ENCODE measurements at regions not wholly inside any gene's neighbourhood (a gene's known extent, or its start where the extent isn't known, plus 50 kb on each side); places are given as distances from the start of the nearest gene placed in this dataset.

DNA sequence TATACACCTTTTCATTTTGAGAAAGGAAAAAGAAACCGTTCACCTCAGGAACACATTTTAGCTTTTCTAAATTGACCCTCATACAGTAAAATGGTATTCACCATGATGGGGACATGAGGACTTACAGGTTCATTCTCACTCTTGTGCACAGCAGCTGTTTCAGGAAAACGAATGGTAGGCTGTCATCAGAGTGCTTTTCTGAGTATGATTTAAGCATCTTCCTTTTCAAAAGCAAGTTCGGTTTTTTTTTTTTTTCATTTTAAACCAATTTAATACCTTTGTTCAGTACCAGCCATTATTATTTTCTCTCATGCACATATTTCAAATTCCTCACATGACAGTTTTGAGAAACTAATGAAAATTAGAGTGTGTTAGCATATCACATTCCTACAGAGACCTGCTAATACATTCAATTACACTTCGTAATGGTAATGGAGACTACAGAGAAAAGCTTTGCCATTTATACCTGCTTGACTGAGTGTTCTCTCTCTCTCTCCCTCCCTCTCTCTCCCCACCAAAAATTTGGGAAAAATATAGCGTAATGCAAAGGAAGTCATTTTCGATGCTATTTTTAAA lies 129.2 kb downstream of the SAMD5 start:
- Histone ChIP-seq H3K9me3 (no peaks in the 10 kb centered on the region), H3K4me3 (ENCODE audit: low read depth, low read length) (no peak overlapping the region), H3K36me3 (no peaks in the 10 kb centered on the region), H3K4me1 (no peaks in the 10 kb centered on the region), H3K27me3 (no peaks in the 10 kb centered on the region; the same call in 1 of the 2 replicates)
- TF ChIP-seq, protein P1, sequence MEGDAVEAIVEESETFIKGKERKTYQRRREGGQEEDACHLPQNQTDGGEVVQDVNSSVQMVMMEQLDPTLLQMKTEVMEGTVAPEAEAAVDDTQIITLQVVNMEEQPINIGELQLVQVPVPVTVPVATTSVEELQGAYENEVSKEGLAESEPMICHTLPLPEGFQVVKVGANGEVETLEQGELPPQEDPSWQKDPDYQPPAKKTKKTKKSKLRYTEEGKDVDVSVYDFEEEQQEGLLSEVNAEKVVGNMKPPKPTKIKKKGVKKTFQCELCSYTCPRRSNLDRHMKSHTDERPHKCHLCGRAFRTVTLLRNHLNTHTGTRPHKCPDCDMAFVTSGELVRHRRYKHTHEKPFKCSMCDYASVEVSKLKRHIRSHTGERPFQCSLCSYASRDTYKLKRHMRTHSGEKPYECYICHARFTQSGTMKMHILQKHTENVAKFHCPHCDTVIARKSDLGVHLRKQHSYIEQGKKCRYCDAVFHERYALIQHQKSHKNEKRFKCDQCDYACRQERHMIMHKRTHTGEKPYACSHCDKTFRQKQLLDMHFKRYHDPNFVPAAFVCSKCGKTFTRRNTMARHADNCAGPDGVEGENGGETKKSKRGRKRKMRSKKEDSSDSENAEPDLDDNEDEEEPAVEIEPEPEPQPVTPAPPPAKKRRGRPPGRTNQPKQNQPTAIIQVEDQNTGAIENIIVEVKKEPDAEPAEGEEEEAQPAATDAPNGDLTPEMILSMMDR (IDR thresholded peaks at IDR 0.05; ENCODE audit: low read depth, low read length): no peak
- DNase-seq: no peak

DNA sequence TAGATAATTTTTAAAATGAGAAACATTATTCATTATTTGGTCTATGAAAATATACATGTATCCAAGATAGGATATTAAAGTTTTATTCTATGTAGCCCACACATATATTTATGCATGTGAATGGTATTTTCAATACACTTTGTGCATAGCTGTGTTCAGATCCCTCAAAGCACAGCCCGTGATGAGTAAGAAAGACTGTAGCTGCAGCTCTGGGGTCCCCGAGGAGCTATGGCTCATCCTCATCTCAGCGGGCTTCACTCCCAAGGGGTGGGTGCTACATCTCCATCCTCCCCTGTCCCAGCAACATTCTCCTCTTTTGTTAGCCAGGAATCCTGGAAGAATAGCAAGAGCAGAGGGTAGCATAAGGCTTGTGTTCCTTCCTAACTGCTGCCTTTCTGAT lies 130.8 kb downstream of the SAMD5 start:
- no peaks in the 10 kb centered on the region for H3K9me3 ChIP-seq
- no peaks in the 10 kb centered on the region; the same call in 1 of the 2 replicates for H3K27me3 ChIP-seq
- TF ChIP-seq, protein P1 (IDR thresholded peaks at IDR 0.05; ENCODE audit: low read depth, low read length): no peak
- no peaks in the 10 kb centered on the region for H3K36me3 ChIP-seq
- H3K4me3 ChIP-seq (ENCODE audit: low read depth, low read length): no peak overlapping the region
- H3K4me1 ChIP-seq: no peaks in the 10 kb centered on the region
- DNase-seq: no peak

DNA sequence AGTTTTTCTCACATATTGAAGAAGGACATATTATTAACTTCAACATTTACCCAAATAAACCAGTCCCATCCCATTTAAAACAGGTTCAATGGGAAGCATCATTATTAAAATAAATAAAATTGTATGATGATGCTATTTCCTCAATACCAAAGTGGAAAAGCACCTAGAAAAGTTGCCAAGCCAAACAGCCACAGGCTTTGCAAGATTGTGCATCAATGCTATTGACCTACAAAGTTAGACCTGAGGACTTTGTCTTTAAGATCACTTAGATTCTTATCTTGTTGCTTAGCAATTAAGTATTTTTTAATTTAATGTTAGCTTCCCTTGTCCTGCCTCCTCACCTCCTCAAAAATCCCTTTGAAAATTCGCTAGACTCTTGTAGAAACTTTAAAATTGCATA lies 132.1 kb downstream of the SAMD5 start:
- Histone ChIP-seq H3K9me3 (no peaks in the 10 kb centered on the region), H3K4me3 (ENCODE audit: low read depth, low read length) (no peak overlapping the region), H3K4me1 (no peaks in the 10 kb centered on the region), H3K27me3 (no peaks in the 10 kb centered on the region; the same call in 1 of the 2 replicates), H3K36me3 (no peaks in the 10 kb centered on the region)
- no peak for DNase-seq
- TF ChIP-seq, protein P1 (IDR thresholded peaks at IDR 0.05; ENCODE audit: low read depth, low read length): no peak

DNA sequence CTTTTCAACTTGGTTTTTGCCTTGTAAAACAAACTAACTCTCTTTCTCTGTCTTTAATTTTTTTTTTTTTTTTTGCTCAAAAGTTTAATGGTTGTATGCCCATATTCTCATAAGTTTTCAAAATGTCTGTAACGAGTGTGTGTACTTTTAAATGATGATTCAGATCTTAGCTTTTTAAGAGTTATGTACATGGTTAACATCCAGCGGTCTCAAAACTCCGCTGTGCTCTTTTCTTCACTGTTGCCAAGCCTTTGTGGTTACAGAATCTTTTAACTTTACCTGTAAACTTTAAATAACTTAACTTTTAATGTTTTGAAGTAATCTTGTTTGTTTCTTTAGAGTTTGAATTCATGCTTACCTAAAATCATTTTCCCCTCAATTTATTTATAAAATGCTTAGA lies 133.0 kb downstream of the SAMD5 start:
- TF ChIP-seq, protein P1 (IDR thresholded peaks at IDR 0.05; ENCODE audit: low read depth, low read length): no peak
- Histone ChIP-seq H3K27me3 (no peaks in the 10 kb centered on the region; the same call in 1 of the 2 replicates), H3K9me3 (no peaks in the 10 kb centered on the region), H3K4me1 (no peaks in the 10 kb centered on the region), H3K36me3 (no peaks in the 10 kb centered on the region), H3K4me3 (ENCODE audit: low read depth, low read length) (no peak overlapping the region)
- DNase-seq: no peak

DNA sequence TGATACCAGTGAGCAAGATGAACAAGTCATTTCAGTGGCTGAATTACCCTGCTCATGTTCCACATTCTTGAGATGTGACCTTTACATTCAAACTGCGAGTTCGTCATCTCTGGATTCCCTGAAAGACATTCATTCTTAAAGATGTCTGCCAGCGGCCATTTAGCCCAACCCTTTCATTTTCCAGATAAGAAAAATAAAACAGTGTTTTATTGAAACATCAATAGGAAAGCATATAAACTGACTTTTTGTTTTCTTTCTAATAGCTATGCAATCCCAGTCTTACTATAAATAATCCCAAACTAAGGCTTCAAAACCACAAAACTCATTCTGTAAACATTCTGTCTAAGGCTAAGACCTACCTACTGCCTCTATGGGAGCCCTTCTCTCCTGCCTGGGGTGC lies 134.0 kb downstream of the SAMD5 start:
- H3K27me3 ChIP-seq: no peaks in the 10 kb centered on the region; the same call in 1 of the 2 replicates
- no peak overlapping the region for H3K4me3 ChIP-seq (ENCODE audit: low read depth, low read length)
- TF ChIP-seq, protein P1 (IDR thresholded peaks at IDR 0.05; ENCODE audit: low read depth, low read length): no peak
- no peak for DNase-seq
- H3K36me3 ChIP-seq: no peaks in the 10 kb centered on the region
- H3K4me1 ChIP-seq: no peaks in the 10 kb centered on the region
- H3K9me3 ChIP-seq: no peaks in the 10 kb centered on the region

DNA sequence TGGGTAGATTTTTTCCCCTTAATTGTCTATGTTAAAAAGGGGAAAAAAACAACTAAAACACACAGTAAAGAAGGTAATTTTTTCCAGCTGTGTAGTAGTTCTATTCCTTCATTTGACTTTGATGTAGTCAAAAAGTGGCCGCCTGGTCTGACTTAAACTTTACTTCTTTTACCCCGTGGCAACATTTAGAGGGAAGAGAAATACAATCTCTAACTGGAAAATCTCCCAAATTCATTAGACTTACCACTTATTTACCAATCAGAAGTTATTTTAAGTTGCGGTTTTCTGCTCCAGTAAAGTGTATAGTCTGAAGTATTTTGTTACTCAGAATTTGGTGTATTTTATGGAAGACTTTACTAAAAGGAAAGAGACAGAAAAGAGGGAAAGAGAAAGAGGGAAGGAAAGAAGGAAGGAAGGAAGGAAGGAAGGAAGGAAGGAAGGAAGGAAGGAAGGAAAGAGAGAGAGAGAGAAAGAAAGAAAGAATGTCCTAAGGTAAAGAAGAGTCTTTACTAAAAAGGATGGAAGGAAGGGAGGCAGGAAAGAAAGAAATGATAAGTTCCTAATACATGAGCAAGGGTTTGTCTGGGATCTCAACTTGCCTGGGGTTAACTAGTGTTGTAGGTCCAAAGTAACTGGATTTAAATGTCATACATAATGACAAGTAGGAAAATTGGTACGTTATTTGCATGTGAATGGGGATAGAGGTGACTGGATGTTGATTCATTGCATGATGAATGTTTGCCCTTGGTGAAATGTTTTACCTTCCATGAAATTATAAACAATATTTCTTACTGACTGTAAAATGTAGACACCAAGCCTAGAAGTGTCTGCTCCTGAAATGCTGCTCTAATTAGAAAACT lies 135.1 kb downstream of the SAMD5 start:
- Histone ChIP-seq H3K9me3 (no peaks in the 10 kb centered on the region), H3K4me1 (no peaks in the 10 kb centered on the region), H3K36me3 (no peaks in the 10 kb centered on the region), H3K27me3 (no peaks in the 10 kb centered on the region; the same call in 1 of the 2 replicates), H3K4me3 (ENCODE audit: low read depth, low read length) (no peak overlapping the region)
- TF ChIP-seq, protein P1 (IDR thresholded peaks at IDR 0.05; ENCODE audit: low read depth, low read length): no peak
- DNase-seq: no peak

Data from BE2C (cell line).